HG03025 (cell line): ENCODE measurements at regions not wholly inside any gene's neighbourhood (a gene's known extent, or its start where the extent isn't known, plus 50 kb on each side); places are given as distances from the start of the nearest gene placed in this dataset.
"Not testable (repeated sequence)": the region's sequence is repeated elsewhere in the genome, so short reads cannot be mapped to it uniquely, and the experiment has no call there.

Experiments used
- ATAC-seq: cut with Tn5 transposase; IDR thresholded peaks from one replicate; pipeline ENCODE4 v1.9.1; 2021; ENCODE audit warnings: mild to moderate bottlenecking, moderate library complexity; ENCODE audit not compliant: unreplicated experiment, low FRiP score

- ATAC-seq: not testable (repeated sequence)
Measured at GRCh38 chr15:81636064-81636463, 262.1 kb upstream of the TMC3 start.

GRCh38 chr15:81633889-81634288 lies 259.9 kb upstream of the TMC3 start:
- no peak for ATAC-seq

GRCh38 chr15:81625896-81626295 lies 251.9 kb upstream of the TMC3 start:
- ATAC-seq: no peak

- no peak for ATAC-seq
Measured at GRCh38 chr15:81619002-81619401, 245.0 kb upstream of the TMC3 start.

- no peak for ATAC-seq
Measured at GRCh38 chr15:81612631-81613030, 238.6 kb upstream of the TMC3 start.

GRCh38 chr15:81611679-81612078 lies 237.7 kb upstream of the TMC3 start:
- no peak for ATAC-seq

GRCh38 chr15:81608309-81608829 lies 234.4 kb upstream of the TMC3 start:
- no peak for ATAC-seq

GRCh38 chr15:81604713-81605112 lies 230.7 kb upstream of the TMC3 start:
- ATAC-seq: no peak

GRCh38 chr15:81596159-81596865 lies 222.3 kb upstream of the TMC3 start:
- no peak for ATAC-seq

- no peak for ATAC-seq
Measured at GRCh38 chr15:81595752-81596151, 221.7 kb upstream of the TMC3 start.

GRCh38 chr15:81589671-81590070 lies 215.7 kb upstream of the TMC3 start:
- ATAC-seq: no peak

- ATAC-seq: no peak
Measured at GRCh38 chr15:81575436-81576123, 201.6 kb upstream of the TMC3 start.

GRCh38 chr15:81573098-81573746 lies 199.2 kb upstream of the TMC3 start:
- no peak for ATAC-seq

GRCh38 chr15:81572190-81572589 lies 198.2 kb upstream of the TMC3 start:
- no peak for ATAC-seq

- ATAC-seq: no peak
Measured at GRCh38 chr15:81569286-81570080, 195.5 kb upstream of the TMC3 start.

GRCh38 chr15:81567924-81568323 lies 193.9 kb upstream of the TMC3 start:
- no peak for ATAC-seq

GRCh38 chr15:81562986-81563385 lies 189.0 kb upstream of the TMC3 start:
- ATAC-seq: no peak

- ATAC-seq: no peak
Measured at GRCh38 chr15:81560405-81560804, 186.4 kb upstream of the TMC3 start.

- no peak for ATAC-seq
Measured at GRCh38 chr15:81558056-81558455, 184.0 kb upstream of the TMC3 start.

- no peak for ATAC-seq
Measured at GRCh38 chr15:81555346-81555745, 181.3 kb upstream of the TMC3 start.
